ENCODE measurements at regions not wholly inside any gene's neighbourhood (a gene's known extent, or its start where the extent isn't known, plus 50 kb on each side); places are given as distances from the start of the nearest gene placed in this dataset.

GRCh38 chr3:145159640-145160039, 1001.3 kb downstream of the PLOD2 start:
- Histone ChIP-seq H3K36me3 (no peaks in the 10 kb centered on the region), H3K4me3 (no peak overlapping the region), H3K9me3 (no peaks in the 10 kb centered on the region), H3K27me3 (no peaks in the 10 kb centered on the region), H3K27ac (no peak overlapping the region), H3K4me1 (no peaks in the 10 kb centered on the region)
- intact Hi-C loops (cut with DNase I; ENCODE audit: low total_unique reads) = no loop called here
- no peak for DNase-seq (ENCODE audit: low spot score in 2 of 2)
- TF ChIP-seq POLR2A (IDR thresholded peaks at IDR 0.05) (no peak), CTCF (IDR thresholded peaks at IDR 0.05) (no peak), POLR2AphosphoS5 (IDR thresholded peaks at IDR 0.05) (no peak)

- Histone ChIP-seq H3K4me3 (no peak overlapping the region), H3K9me3 (no peaks in the 10 kb centered on the region), H3K36me3 (no peaks in the 10 kb centered on the region), H3K27ac (no peak overlapping the region), H3K4me1 (no peaks in the 10 kb centered on the region), H3K27me3 (no peaks in the 10 kb centered on the region)
- TF ChIP-seq POLR2AphosphoS5 (IDR thresholded peaks at IDR 0.05) (no peak), POLR2A (IDR thresholded peaks at IDR 0.05) (no peak), CTCF (IDR thresholded peaks at IDR 0.05) (no peak)
- intact Hi-C loops (cut with DNase I; ENCODE audit: low total_unique reads) = no loop called here
- no peak for DNase-seq (ENCODE audit: low spot score in 2 of 2)
These were observed 990.9 kb downstream of the PLOD2 start for GRCh38 chr3:145170121-145170520.

- TF ChIP-seq POLR2AphosphoS5 (IDR thresholded peaks at IDR 0.05) (no peak), POLR2A (IDR thresholded peaks at IDR 0.05) (no peak), CTCF (IDR thresholded peaks at IDR 0.05) (no peak)
- Histone ChIP-seq H3K9me3 (no peaks in the 10 kb centered on the region), H3K27me3 (no peaks in the 10 kb centered on the region), H3K27ac (no peak overlapping the region), H3K36me3 (no peaks in the 10 kb centered on the region), H3K4me1 (no peaks in the 10 kb centered on the region), H3K4me3 (no peak overlapping the region)
- DNase-seq (ENCODE audit: low spot score in 2 of 2) = no peak
- intact Hi-C loops (cut with DNase I; ENCODE audit: low total_unique reads) = no loop called here
These were observed 985.4 kb downstream of the PLOD2 start for GRCh38 chr3:145175626-145176025.

DNA sequence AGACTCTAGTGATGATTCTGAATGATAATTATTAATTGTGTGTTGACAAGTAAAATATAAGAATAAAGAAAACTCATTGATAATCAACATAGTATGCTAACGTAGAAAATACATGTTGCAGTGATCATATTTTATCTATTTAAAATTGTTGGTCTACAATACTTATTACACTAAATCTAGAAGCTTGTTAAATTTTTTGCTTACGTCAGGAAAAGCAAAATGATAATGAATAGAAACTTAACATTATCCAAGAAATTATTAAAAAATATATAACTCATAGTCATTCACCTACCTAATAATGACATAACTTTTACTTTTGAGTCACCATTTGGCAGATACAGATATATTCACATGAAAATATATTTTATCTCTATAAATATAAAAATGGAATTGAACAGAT, 984.1 kb downstream of the PLOD2 start:
- H3K4me1 ChIP-seq = no peaks in the 10 kb centered on the region
- no peak for DNase-seq (ENCODE audit: low spot score in 2 of 2)
- no peaks in the 10 kb centered on the region for H3K9me3 ChIP-seq
- TF ChIP-seq POLR2A (IDR thresholded peaks at IDR 0.05) (no peak), CTCF (IDR thresholded peaks at IDR 0.05) (no peak), POLR2AphosphoS5 (IDR thresholded peaks at IDR 0.05) (no peak)
- no peaks in the 10 kb centered on the region for H3K27me3 ChIP-seq
- no peak overlapping the region for H3K4me3 ChIP-seq
- intact Hi-C loops (cut with DNase I; ENCODE audit: low total_unique reads) = no loop called here
- H3K36me3 ChIP-seq = no peaks in the 10 kb centered on the region
- H3K27ac ChIP-seq = no peak overlapping the region

DNA sequence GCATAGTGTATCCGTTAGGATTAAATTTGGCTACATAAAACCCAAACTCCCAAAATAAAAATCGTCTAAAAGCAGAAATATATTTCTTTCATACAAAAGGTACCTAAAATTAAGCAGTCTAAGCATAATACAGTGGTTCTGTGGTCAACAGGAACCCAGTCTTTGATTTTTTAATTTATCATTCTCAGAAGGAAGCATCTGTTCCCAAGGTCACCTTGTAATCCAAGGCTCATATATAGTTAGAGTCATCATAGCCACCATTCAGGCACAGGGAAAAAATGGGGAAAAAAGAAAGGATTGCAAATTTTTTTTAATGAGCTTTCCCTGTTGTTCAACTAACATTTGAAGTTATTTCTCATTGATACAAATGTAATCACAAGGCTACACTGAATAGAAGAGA, 983.2 kb downstream of the PLOD2 start:
- H3K4me1 ChIP-seq = no peaks in the 10 kb centered on the region
- no peak overlapping the region for H3K4me3 ChIP-seq
- no peaks in the 10 kb centered on the region for H3K36me3 ChIP-seq
- TF ChIP-seq POLR2AphosphoS5 (IDR thresholded peaks at IDR 0.05) (no peak), CTCF (IDR thresholded peaks at IDR 0.05) (no peak), POLR2A (IDR thresholded peaks at IDR 0.05) (no peak)
- no peaks in the 10 kb centered on the region for H3K27me3 ChIP-seq
- no peaks in the 10 kb centered on the region for H3K9me3 ChIP-seq
- intact Hi-C loops (cut with DNase I; ENCODE audit: low total_unique reads) = no loop called here
- no peak overlapping the region for H3K27ac ChIP-seq
- DNase-seq (ENCODE audit: low spot score in 2 of 2) = no peak

Data from breast epithelium (tissue), 4 donors.